SK-N-SH treated with all-trans-retinoic acid at 6 μM for 48 hours (cell line): ENCODE measurements at regions not wholly inside any gene's neighbourhood (a gene's known extent, or its start where the extent isn't known, plus 50 kb on each side); places are given as distances from the start of the nearest gene placed in this dataset.
"Not testable (repeated sequence)": the region's sequence is repeated elsewhere in the genome, so short reads cannot be mapped to it uniquely, and the experiment has no call there.

Experiments
- ATAC-seq: fragments of 200-7000 bp; cut with Tn5 transposase; 3 replicates; pipeline ENCODE4 v1.9.1; 2020; ENCODE audit warnings: mild to moderate bottlenecking, moderate library complexity
- BACH2 ChIP-seq: fragments of 250-450 bp; sonication (Bioruptor Pico); IDR thresholded peaks from 2 replicates; pipeline ENCODE4 v1.9.0; 2021; ENCODE audit warnings: mild to moderate bottlenecking, borderline replicate concordance
- CSDC2 ChIP-seq: fragments of 250-450 bp; sonication (Bioruptor Pico); IDR thresholded peaks from 2 replicates; pipeline ENCODE4 v1.5.0; 2020; ENCODE audit warnings: mild to moderate bottlenecking, moderate library complexity
- ESRRG ChIP-seq: fragments of 250-450 bp; sonication (Bioruptor Pico); IDR thresholded peaks from 2 replicates; pipeline ENCODE4 v1.6.1; 2021; ENCODE audit warnings: mild to moderate bottlenecking
- GLIS3 ChIP-seq: fragments of 250-450 bp; sonication (Bioruptor Pico); IDR thresholded peaks from 2 replicates; pipeline ENCODE4 v1.5.0; 2020; ENCODE audit warnings: mild to moderate bottlenecking, moderate library complexity
- ISL1 ChIP-seq: fragments of 250-450 bp; sonication (Bioruptor Pico); IDR thresholded peaks from 2 replicates; pipeline ENCODE4 v2.1.2; 2022; ENCODE audit warnings: mild to moderate bottlenecking, moderate library complexity
- OSR1 ChIP-seq: fragments of 250-450 bp; sonication (Bioruptor Pico); IDR thresholded peaks from 2 replicates; pipeline ENCODE4 v1.8.0; 2022; ENCODE audit warnings: moderate library complexity, mild to moderate bottlenecking, inconsistent platforms
- PPARA ChIP-seq: fragments of 250-450 bp; sonication (Bioruptor Pico); IDR thresholded peaks from 2 replicates; pipeline ENCODE4 v1.5.0; 2020; ENCODE audit warnings: mild to moderate bottlenecking, borderline replicate concordance
- RARB ChIP-seq: fragments of 250-450 bp; sonication (Bioruptor Pico); IDR thresholded peaks from 2 replicates; pipeline ENCODE4 v1.8.0; 2021; ENCODE audit warnings: mild to moderate bottlenecking, moderate library complexity
- SNAI2 ChIP-seq: fragments of 250-450 bp; sonication (Bioruptor Pico); IDR thresholded peaks from 2 replicates; pipeline ENCODE4 v1.5.0; 2020; ENCODE audit warnings: mild to moderate bottlenecking, moderate library complexity
- TOX ChIP-seq: fragments of 250-450 bp; sonication (Bioruptor Pico); IDR thresholded peaks from 2 replicates; pipeline ENCODE4 v1.8.0; 2021; ENCODE audit warnings: mild to moderate bottlenecking, moderate library complexity, borderline replicate concordance
- ZC3H10 ChIP-seq: fragments of 250-450 bp; sonication (Bioruptor Pico); IDR thresholded peaks from 2 replicates; pipeline ENCODE4 v1.5.1; 2021; ENCODE audit warnings: mild to moderate bottlenecking, moderate library complexity
- ZFP3 ChIP-seq: fragments of 250-450 bp; sonication (Bioruptor Pico); IDR thresholded peaks from 2 replicates; pipeline ENCODE4 v1.5.0; 2020; ENCODE audit warnings: mild to moderate bottlenecking, moderate library complexity
- ZFP30 ChIP-seq: fragments of 450-650 bp; formaldehyde crosslinking; IDR thresholded peaks from 2 replicates; pipeline ENCODE4 v1.5.0; 2022; ENCODE audit warnings: mild to moderate bottlenecking, moderate library complexity
- ZNF70 ChIP-seq: fragments of 450-650 bp; formaldehyde crosslinking; IDR thresholded peaks from 2 replicates; pipeline ENCODE4 v1.5.0; 2020; ENCODE audit warnings: mild to moderate bottlenecking, moderate library complexity
- ZNF8 ChIP-seq: fragments of 450-650 bp; formaldehyde crosslinking; IDR thresholded peaks from 2 replicates; pipeline ENCODE4 v1.5.0; 2020; ENCODE audit warnings: mild to moderate bottlenecking, moderate library complexity
- TF ChIP-seq, protein P1 (sequence below): fragments of 250-450 bp; sonication (Bioruptor Pico); IDR thresholded peaks from 2 replicates; pipeline ENCODE4 v1.5.0; 2020; ENCODE audit warnings: mild to moderate bottlenecking, moderate library complexity
- TF ChIP-seq, protein P2 (sequence below): fragments of 250-450 bp; sonication (Bioruptor Pico); IDR thresholded peaks from 2 replicates; pipeline ENCODE4 v1.8.0; 2021; ENCODE audit warnings: low read depth, mild to moderate bottlenecking, moderate library complexity, borderline replicate concordance
- TF ChIP-seq, protein P3 (sequence below): fragments of 250-450 bp; sonication (Bioruptor Pico); IDR thresholded peaks from 2 replicates; pipeline ENCODE4 v1.5.1; 2020; ENCODE audit warnings: low read depth, mild to moderate bottlenecking, moderate library complexity
- TF ChIP-seq, protein P4 (sequence below): fragments of 250-450 bp; sonication (Bioruptor Pico); IDR thresholded peaks from 2 replicates; pipeline ENCODE4 v1.5.1; 2021; ENCODE audit warnings: mild to moderate bottlenecking, moderate library complexity

DNA sequence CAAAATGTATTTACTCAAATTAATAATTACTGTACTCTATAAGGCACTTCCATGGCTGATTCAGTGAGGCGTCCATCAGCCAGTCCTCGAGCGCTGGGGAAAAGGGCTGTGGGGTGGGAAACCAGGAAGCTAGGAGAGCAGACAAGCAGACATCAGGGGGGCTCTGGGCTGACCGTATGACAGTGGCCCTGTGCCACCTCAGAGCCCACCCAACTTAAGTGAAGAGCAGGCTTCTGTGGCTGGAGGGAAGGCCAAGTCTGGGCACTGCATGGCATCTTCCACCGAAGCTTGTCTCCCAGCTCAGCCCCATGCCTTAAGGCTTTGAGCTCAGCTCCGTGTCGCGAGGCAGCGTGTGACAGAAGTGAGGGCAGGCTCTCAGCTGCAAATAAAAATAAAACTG is 464.5 kb upstream of the ZMIZ1 start:
- TF ChIP-seq OSR1 (CRISPR knock-in tag) (no peak), SNAI2 (CRISPR knock-in tag) (no peak), RARB (CRISPR knock-in tag) (no peak), ZC3H10 (CRISPR knock-in tag) (no peak), ISL1 (CRISPR knock-in tag) (no peak), GLIS3 (CRISPR knock-in tag) (no peak), TOX (CRISPR knock-in tag) (no peak), ZNF8 (no peak), ESRRG (CRISPR knock-in tag) (no peak), ZFP3 (no peak), ZNF70 (CRISPR knock-in tag) (no peak), BACH2 (no peak), PPARA (no peak)
- TF ChIP-seq, protein P1, sequence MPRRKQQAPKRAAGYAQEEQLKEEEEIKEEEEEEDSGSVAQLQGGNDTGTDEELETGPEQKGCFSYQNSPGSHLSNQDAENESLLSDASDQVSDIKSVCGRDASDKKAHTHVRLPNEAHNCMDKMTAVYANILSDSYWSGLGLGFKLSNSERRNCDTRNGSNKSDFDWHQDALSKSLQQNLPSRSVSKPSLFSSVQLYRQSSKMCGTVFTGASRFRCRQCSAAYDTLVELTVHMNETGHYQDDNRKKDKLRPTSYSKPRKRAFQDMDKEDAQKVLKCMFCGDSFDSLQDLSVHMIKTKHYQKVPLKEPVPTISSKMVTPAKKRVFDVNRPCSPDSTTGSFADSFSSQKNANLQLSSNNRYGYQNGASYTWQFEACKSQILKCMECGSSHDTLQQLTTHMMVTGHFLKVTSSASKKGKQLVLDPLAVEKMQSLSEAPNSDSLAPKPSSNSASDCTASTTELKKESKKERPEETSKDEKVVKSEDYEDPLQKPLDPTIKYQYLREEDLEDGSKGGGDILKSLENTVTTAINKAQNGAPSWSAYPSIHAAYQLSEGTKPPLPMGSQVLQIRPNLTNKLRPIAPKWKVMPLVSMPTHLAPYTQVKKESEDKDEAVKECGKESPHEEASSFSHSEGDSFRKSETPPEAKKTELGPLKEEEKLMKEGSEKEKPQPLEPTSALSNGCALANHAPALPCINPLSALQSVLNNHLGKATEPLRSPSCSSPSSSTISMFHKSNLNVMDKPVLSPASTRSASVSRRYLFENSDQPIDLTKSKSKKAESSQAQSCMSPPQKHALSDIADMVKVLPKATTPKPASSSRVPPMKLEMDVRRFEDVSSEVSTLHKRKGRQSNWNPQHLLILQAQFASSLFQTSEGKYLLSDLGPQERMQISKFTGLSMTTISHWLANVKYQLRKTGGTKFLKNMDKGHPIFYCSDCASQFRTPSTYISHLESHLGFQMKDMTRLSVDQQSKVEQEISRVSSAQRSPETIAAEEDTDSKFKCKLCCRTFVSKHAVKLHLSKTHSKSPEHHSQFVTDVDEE (CRISPR knock-in tag): no peak
- TF ChIP-seq, protein P2, sequence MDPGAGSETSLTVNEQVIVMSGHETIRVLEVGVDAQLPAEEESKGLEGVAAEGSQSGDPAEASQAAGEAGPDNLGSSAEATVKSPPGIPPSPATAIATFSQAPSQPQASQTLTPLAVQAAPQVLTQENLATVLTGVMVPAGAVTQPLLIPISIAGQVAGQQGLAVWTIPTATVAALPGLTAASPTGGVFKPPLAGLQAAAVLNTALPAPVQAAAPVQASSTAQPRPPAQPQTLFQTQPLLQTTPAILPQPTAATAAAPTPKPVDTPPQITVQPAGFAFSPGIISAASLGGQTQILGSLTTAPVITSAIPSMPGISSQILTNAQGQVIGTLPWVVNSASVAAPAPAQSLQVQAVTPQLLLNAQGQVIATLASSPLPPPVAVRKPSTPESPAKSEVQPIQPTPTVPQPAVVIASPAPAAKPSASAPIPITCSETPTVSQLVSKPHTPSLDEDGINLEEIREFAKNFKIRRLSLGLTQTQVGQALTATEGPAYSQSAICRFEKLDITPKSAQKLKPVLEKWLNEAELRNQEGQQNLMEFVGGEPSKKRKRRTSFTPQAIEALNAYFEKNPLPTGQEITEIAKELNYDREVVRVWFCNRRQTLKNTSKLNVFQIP: no peak
- TF ChIP-seq, protein P3, sequence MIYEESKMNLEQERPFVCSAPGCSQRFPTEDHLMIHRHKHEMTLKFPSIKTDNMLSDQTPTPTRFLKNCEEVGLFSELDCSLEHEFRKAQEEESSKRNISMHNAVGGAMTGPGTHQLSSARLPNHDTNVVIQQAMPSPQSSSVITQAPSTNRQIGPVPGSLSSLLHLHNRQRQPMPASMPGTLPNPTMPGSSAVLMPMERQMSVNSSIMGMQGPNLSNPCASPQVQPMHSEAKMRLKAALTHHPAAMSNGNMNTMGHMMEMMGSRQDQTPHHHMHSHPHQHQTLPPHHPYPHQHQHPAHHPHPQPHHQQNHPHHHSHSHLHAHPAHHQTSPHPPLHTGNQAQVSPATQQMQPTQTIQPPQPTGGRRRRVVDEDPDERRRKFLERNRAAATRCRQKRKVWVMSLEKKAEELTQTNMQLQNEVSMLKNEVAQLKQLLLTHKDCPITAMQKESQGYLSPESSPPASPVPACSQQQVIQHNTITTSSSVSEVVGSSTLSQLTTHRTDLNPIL: no peak
- TF ChIP-seq, protein P4, sequence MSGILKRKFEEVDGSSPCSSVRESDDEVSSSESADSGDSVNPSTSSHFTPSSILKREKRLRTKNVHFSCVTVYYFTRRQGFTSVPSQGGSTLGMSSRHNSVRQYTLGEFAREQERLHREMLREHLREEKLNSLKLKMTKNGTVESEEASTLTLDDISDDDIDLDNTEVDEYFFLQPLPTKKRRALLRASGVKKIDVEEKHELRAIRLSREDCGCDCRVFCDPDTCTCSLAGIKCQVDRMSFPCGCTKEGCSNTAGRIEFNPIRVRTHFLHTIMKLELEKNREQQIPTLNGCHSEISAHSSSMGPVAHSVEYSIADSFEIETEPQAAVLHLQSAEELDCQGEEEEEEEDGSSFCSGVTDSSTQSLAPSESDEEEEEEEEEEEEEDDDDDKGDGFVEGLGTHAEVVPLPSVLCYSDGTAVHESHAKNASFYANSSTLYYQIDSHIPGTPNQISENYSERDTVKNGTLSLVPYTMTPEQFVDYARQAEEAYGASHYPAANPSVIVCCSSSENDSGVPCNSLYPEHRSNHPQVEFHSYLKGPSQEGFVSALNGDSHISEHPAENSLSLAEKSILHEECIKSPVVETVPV (CRISPR knock-in tag): no peak
- no peak for ATAC-seq

DNA sequence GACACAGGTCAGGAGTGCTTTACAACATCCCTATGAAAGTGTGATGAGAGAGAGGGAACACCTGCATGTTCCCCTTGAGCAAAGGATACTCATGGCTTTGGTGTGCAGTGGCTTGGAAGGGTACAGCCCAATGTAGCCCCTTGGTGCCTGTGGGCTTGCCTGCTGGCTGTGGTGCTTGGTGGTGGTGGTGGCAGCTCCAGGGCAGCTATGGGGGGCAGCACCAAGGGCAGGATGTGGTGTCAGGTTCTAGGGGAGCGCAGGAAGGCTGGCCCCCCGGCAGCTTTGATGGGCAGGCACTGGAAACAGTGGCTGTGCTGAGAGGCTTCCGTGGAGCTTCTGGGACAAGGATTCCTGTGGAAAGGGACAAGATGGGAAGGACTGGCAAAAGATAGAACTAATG is 464.0 kb upstream of the ZMIZ1 start:
- TF ChIP-seq TOX (CRISPR knock-in tag) (no peak), ZFP30 (CRISPR knock-in tag) (no peak), CSDC2 (CRISPR knock-in tag) (no peak), ISL1 (CRISPR knock-in tag) (no peak), ESRRG (CRISPR knock-in tag) (no peak)
- TF ChIP-seq, protein P2: no peak
- ATAC-seq: no peak

DNA sequence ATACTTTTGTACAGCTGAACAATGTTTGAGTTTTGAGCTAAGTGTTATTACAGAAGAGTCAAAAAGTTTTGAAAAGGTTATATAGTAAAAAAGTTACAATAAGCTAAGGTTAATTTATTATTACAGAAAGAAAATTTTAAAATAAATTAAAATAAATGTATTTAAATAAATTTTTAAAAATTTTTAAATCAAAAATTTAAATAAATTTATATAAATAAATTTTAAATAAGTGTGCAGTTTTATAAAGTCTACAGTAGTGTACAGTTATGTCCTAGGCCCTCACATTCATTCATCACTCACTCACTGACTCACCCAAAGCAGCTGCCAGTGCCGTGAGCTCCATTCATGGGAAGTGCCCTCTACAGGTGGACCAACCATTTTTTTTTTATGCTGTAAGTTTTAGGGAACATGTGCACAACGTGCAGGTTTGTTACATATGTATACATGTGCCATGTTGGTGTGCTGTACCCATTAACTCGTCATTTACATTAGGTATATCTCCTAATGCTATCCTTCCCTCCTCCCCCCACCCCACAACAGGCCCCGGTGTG is 462.9 kb upstream of the ZMIZ1 start:
- TF ChIP-seq, protein P1 (CRISPR knock-in tag): no peak
- TF ChIP-seq RARB (CRISPR knock-in tag) (no peak), ZFP3 (no peak), PPARA (no peak), ZNF8 (no peak)
- TF ChIP-seq, all 23 proteins: peak for 0
- ATAC-seq: no peak

DNA sequence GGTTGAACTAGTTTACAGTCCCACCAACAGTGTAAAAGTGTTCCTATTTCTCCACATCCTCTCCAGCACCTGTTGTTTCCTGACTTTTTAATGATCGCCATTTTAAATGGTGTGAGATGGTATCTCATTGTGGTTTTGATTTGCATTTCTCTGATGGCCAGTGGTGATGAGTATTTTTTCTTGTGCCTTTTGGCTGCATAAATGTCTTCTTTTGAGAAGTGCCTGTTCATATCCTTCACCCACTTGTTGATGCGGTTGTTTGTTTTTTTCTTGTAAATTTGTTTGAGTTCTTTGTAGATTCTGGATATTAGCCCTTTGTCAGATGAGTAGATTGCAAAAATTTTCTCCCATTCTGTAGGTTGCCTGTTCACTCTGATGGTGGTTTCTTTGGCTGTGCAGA is 462.0 kb upstream of the ZMIZ1 start:
- ATAC-seq: not testable (repeated sequence)
